HG03060 (cell line): ENCODE measurements at regions not wholly inside any gene's neighbourhood (a gene's known extent, or its start where the extent isn't known, plus 50 kb on each side); places are given as distances from the start of the nearest gene placed in this dataset.
"Not testable (repeated sequence)": the region's sequence is repeated elsewhere in the genome, so short reads cannot be mapped to it uniquely, and the experiment has no call there.

Source experiments
- ATAC-seq: cut with Tn5 transposase; IDR thresholded peaks from one replicate; pipeline ENCODE4 v1.9.1; 2021; ENCODE audit warnings: low read depth, moderate number of reproducible peaks; ENCODE audit not compliant: unreplicated experiment

DNA sequence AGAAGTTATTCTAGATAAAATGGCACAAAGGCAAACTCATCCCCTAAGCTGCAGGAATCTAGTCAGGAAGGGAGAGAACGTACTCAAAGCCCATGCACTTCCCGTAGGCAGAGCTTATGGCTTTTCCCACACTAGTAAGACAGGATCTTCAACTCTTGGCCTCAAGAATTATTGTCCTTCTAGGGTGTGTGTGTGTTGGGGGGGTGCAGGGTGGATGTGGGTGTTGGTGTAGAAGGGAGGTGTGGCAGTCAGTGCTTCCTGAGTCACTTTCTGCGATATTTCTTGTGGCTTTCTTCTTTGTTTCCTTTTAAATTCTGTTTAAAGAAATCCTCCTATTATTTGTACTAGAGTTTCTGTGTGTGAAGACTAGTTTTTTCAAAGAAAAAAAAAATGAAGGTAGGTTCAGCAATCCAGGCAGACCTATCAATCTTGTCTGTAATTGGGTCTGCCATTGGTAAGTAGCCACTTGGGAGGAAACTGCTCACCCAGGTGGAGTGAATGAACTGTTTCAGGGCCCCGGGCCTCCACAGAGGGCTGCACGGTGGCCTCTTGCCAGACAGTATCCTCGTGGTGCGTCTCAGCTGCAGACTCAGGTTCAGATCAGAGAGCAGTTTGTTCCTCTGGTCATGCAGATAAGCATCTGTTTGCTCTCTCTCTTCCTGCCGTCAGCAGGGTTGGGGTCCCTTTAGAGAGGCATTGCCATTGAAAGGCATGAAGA, 131.9 kb downstream of the NPR3 start:
- no peak for ATAC-seq

- no peak for ATAC-seq
These were observed 132.4 kb downstream of the NPR3 start for GRCh38 chr5:32843531-32843895.

DNA sequence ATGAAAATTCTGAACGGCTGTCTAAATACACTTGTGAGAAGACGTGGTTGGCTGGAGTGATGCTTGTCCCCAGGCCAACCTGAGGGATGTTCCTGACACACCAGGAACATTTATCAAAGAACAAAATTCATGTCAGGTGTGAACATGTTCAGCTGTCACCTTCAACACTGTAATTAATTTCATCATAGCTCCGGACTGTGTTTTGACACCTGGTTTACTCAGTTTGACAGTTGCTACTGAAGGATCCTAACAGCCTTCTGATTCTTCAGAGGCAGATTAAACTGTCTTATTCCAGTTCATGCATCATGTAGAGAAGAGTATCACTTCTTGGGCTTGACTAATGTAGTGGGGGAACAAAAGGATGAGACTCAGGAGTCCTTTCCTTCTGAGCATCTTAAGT, 134.1 kb downstream of the NPR3 start:
- no peak for ATAC-seq

DNA sequence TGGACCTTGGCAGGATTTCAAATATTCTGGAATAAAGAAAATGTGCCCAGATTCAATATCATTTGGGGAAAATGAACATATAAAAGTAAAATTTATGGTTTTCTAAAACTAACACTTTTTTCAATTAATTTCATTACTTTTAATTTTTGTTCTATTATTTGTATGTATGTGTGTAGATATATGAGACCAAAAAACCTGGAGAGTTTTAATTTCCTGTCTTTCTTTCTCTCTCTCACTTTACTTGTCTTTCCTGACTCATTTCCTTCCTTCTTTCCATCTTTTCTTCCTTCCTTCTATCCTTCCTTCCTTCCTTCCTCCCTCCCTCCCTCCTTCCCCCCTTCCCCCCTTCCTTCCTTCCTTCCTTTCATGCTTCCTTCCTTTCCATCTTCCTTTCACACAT, 137.0 kb downstream of the NPR3 start:
- no peak for ATAC-seq

GRCh38 chr5:32848681-32849080, 137.6 kb downstream of the NPR3 start:
- no peak for ATAC-seq

DNA sequence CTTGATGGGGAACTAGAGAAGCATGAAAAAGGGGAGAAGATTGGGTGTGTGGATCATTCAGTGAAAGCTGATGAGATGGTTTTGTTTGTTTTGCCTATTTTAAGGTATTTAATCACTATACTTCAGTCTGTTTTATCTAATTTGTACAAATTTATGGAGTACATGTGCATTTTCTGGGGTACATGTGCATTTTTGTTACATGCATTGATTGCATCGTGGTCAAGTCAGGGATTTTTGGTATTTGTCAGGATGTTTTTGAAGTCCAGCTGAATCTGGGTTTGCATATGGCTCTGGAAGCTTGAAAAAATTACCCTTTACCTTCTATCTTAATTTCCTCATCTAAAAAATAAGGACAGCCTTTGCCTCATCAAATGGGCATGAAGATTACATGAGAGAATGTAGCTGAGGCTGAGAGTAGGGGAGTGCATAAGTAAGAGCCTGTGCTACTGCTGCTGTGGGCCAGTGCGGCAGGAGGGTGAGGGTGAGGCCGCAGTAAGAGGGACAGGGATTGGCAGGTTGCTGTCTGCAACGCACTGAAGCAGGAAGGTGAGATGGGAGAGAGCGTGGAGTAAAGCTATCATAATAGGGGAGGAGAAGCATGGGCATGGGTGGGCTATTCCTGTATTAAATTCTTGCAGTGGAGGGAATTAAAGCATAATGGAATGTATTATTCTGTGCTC, 139.8 kb downstream of the NPR3 start:
- ATAC-seq, result no peak

GRCh38 chr5:32851559-32852173, 140.5 kb downstream of the NPR3 start:
- ATAC-seq, result no peak

DNA sequence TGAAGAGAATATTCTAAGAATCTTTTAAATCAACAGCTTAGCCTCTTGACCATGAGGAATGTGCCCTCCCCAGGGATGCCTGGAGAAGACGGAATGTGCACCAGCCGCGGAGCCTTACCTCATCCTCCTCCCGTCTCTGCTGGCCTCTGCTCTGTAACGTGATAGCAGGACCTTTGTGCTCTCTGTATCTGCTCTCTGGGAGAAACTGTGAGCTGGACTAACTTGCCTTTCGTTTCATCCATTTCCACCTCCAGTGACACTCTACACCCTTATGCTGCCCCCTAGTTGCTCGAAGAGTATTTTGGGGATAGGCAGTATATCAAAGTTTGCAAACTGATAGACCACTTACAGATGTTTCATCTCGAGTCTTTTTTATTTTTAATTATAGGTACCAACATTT, 141.4 kb downstream of the NPR3 start:
- ATAC-seq, result no peak

- no peak for ATAC-seq
These were observed 141.9 kb downstream of the NPR3 start for GRCh38 chr5:32852976-32853375.

DNA sequence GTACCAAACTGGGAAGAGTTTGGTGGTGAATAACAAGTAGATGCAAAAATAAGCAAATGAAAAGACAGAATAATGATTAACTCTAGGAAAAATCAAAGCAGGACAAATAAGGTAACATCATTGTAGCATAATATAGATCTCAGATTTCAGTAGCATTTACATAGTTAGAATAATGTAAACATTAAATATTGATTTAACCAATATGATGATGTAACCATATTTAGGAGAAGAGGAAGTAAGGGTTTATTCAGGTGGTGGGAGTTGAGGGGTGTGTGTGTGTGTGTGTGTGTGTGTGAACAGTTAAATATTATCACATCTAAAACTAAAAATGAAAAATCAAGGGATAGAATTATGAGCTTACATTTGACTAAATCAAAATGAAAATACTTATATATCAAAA, 143.4 kb downstream of the NPR3 start:
- ATAC-seq, result no peak

DNA sequence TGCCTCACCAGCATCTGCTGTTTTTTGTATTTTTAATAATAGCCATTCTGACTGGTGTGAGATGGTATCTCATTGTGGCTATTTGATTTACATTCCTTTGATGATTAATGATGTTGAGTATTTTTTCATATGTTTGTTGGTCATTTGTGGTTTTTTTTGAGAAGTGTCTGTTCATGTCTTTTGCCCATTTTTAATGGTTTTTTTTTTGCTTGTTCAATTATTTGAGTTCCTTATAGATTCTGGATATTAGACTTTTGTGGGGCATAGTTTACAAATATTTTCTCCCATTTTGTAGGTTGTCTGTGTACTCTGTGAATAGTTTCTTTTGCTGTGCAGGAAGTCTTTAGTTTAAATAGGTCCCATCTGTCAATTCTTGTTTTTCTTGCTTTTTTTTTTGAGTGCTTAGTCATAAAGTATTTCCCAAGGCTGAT, 148.1 kb downstream of the NPR3 start:
- no peak for ATAC-seq

DNA sequence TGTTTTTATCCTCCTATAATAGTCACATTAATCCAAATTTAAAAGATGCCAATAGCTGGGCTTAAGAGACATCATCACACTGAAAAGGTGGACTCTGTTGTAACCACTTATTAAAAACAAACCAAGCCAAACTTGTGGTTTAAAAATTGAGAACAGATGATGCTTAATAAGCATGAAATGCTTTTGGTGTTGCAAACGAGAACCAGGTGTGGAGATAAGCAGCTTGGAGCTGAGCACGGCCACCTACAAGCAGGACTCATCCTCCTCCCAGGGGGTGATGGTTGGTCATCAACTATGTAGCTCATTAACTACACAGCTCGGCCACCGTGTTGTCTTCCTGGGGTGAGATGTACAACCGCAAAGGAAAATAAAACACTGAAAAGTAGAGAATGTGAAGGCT, 154.4 kb downstream of the NPR3 start:
- no peak for ATAC-seq

GRCh38 chr5:32866138-32866537, 155.0 kb downstream of the NPR3 start:
- ATAC-seq, result no peak

DNA sequence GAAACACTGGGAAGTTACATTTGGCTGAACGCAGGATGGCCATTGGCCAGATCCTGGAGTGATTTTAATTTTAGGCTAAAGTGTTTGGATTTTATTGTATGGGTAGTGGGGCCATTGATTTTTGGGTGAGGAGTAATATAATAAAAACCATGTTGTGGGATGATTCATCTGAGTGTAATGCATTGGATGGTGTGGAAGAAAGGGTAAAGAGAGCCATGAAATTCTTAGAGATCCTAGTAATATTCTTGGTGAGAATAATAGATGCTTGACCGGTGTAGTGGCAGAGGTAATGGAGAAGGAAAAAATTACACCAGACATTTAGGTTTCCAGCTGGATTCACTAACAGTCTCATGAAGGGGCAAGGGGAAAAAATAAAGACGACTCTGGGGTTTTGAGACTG, 158.1 kb downstream of the NPR3 start:
- no peak for ATAC-seq

- ATAC-seq, result no peak
These were observed 165.7 kb downstream of the NPR3 start for GRCh38 chr5:32876791-32877190.

GRCh38 chr5:32879364-32879763, 168.2 kb downstream of the NPR3 start:
- ATAC-seq, result not testable (repeated sequence)

DNA sequence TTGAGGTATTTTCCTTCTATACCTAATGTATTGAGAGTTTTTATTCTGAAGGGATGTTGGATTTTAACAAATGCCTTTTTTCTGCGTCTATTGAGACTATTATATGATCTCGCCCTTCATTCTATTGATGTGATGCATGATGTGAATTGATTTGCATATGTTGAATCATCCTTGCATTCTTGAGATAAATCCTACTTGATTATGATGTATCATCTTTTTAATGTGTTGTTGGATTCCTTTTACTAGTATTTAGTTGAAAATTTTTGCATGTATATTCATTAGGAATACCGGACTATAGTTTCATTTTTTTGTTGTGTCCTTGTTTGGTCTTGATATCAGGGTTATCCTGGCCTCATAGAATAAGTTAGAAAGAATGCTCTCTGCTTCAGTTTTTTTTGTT, 169.7 kb downstream of the NPR3 start:
- ATAC-seq, result no peak

DNA sequence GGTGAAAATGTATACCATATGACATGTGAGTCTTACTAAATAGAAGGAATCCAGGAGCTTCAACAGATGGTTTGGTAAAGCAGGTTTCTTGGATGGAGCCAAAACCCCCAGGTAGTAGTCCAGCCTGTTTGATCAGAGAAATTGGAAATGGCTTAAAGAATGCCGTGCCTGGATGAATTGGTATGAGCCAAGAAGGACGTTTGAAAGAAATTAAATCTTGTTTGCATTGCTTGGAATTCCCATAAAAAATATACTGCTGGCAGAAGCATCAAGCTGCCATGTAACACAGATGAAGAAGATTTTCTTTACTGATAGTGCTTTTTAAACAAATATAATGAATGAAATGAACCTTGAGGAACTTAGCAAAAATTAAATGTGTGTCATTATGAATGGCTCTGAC, 176.3 kb downstream of the NPR3 start:
- no peak for ATAC-seq

DNA sequence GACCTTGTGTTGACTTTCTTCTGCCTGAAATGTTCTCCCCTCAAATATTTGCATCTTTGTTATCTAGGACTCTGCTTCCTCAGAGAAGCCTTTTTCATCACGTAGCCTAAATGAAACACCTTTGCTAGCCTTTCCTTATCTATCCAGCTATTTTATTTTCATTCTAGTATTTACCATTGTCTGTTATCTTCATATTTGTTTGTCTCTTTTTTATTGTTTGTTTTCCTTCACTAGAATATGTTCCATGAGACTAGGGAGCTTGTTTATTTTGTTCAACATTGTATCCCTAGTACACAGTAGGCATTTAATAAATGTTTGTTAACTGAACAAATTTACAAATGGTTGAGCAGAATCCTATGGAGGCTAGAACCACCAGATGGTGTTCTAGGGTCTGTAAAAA, 178.0 kb downstream of the NPR3 start:
- ATAC-seq, result no peak

DNA sequence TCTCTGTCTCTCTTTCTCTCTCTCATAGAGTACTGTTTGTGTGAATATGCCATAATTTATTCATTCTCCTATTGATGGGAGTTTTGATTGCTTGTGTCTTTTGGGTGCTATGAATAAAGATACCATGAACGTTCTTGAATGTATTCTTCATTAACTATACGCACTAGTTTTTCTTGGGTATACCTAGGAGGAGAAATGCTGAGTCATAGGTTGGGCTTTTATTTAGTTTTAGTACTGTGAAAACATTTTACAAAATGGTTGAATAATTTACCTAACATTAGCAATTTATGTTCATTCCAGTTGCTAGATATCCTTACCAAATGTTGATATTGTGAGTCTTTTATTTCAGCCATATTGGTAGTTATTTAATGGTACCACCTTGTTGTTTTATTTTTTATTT, 192.5 kb downstream of the NPR3 start:
- ATAC-seq, result no peak

DNA sequence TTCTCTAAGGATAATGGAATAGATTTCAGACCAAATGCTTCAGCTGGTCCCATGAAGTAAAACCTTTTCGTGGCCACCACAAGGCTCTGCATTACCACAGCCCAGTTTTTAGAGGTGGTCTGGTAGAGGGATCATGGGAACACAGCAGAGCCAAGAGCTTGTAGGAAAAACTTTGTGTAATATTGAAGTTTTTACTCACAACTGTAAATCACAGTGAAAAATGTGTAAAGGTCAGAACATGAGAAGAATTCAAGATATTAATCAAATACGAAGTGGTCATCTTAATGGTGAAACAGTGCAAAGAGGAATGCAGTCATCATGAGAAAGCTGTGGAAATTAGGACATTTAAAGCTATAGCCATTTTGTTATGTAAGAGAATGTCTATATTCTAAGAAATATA, 197.5 kb downstream of the NPR3 start:
- no peak for ATAC-seq

GRCh38 chr5:32909207-32909606, 198.1 kb downstream of the NPR3 start:
- no peak for ATAC-seq
